ENCODE measurements at regions not wholly inside any gene's neighbourhood (a gene's known extent, or its start where the extent isn't known, plus 50 kb on each side); places are given as distances from the start of the nearest gene placed in this dataset.

DNA sequence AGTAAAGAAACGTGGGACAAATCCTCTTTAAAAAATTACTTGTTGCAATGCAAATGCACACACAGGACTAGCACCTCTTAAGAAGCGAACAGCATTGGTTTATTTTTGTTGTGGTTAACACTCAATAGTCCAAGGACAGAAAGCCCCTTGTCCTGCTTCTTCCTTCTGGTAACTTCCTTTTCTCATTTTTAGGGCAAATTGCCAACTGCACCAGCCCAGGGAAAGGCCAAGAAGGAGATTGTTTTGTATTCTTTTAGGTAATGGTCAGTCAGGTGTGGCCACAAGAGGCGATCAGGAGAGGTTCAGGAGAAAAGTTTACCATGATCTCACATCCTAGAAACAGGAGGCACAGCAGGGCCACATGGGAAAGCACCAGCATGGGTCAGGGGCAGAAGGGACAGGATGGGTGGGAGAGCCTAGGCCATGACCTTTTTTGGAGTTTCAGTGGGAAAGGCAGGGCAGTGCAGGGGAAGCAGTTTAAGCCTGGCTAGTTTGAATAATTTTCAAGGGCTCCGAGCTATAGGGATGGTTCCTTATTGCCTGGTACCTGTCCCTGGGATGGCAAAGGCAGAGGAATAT, 73.0 kb downstream of the CHRNA1 start:
- Mint-ChIP-seq H3K4me1 (ENCODE audit: unreplicated experiment) (peaks cover 56% of the 10 kb centered on the region), H3K27ac (ENCODE audit: unreplicated experiment) (no peak overlapping the region), H3K4me3 (ENCODE audit: unreplicated experiment) (no peak overlapping the region), H3K27me3 (ENCODE audit: unreplicated experiment) (peaks cover 12% of the 10 kb centered on the region), H3K9me3 (ENCODE audit: unreplicated experiment) (no peaks in the 10 kb centered on the region), H3K36me3 (ENCODE audit: low read depth, unreplicated experiment) (peaks cover 4% of the 10 kb centered on the region)
- TF ChIP-seq, protein P1, sequence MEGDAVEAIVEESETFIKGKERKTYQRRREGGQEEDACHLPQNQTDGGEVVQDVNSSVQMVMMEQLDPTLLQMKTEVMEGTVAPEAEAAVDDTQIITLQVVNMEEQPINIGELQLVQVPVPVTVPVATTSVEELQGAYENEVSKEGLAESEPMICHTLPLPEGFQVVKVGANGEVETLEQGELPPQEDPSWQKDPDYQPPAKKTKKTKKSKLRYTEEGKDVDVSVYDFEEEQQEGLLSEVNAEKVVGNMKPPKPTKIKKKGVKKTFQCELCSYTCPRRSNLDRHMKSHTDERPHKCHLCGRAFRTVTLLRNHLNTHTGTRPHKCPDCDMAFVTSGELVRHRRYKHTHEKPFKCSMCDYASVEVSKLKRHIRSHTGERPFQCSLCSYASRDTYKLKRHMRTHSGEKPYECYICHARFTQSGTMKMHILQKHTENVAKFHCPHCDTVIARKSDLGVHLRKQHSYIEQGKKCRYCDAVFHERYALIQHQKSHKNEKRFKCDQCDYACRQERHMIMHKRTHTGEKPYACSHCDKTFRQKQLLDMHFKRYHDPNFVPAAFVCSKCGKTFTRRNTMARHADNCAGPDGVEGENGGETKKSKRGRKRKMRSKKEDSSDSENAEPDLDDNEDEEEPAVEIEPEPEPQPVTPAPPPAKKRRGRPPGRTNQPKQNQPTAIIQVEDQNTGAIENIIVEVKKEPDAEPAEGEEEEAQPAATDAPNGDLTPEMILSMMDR (IDR thresholded peaks at IDR 0.05; ENCODE audit: unreplicated experiment), result no peak
- no peak for DNase-seq (ENCODE audit: low spot score)

DNA sequence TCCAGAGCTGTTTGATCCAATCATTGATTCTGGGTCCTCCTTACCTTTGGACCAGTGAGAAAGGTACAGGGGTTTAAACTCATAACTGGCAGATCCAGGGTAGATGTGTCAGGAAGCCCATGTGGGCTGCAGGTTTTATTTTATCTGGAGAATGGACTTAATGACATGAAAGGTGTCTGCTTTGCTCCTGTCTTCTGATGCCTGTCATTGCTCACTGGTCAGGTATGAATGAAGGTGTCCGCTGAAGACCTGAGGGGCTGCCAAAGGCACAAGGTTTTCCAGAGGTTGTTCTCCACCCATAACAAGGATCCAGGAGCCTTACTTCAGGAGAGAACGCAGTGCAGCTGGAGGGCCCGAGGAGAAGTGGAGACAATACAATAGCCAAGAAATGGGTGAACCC, 74.2 kb downstream of the CHRNA1 start:
- TF ChIP-seq, protein P1 (IDR thresholded peaks at IDR 0.05; ENCODE audit: unreplicated experiment), result no peak
- Mint-ChIP-seq H3K4me1 (ENCODE audit: unreplicated experiment) (peaks cover 63% of the 10 kb centered on the region), H3K27me3 (ENCODE audit: unreplicated experiment) (peaks cover 11% of the 10 kb centered on the region), H3K4me3 (ENCODE audit: unreplicated experiment) (no peak overlapping the region), H3K36me3 (ENCODE audit: low read depth, unreplicated experiment) (peaks cover 4% of the 10 kb centered on the region), H3K27ac (ENCODE audit: unreplicated experiment) (no peak overlapping the region), H3K9me3 (ENCODE audit: unreplicated experiment) (no peaks in the 10 kb centered on the region)
- no peak for DNase-seq (ENCODE audit: low spot score)

DNA sequence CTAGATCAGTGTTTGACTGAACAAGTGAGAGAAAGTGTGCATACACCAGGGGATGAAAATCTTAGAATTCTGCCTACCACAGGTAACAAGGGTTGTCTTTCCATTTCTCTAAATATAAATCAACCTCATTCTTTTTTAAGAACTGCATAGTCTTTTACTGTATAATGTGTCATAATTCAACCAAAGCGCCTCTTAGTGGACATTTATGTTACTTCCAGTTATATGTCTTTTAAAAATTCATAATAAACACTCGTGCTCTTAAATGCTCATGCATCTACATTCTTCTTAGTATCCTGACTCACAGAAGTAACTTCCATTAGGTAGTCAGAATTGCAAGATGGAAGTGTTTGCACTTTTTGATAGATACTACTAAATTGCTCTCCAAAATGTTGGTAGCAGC, 76.2 kb downstream of the CHRNA1 start:
- Mint-ChIP-seq H3K4me3 (ENCODE audit: unreplicated experiment) (no peak overlapping the region), H3K4me1 (ENCODE audit: unreplicated experiment) (peaks cover 68% of the 10 kb centered on the region), H3K9me3 (ENCODE audit: unreplicated experiment) (no peaks in the 10 kb centered on the region), H3K27me3 (ENCODE audit: unreplicated experiment) (peaks cover 6% of the 10 kb centered on the region), H3K27ac (ENCODE audit: unreplicated experiment) (peak overlapping the region; percentile 49), H3K36me3 (ENCODE audit: low read depth, unreplicated experiment) (peaks cover 5% of the 10 kb centered on the region)
- TF ChIP-seq, protein P1 (IDR thresholded peaks at IDR 0.05; ENCODE audit: unreplicated experiment), result peak; percentile 55
- DNase-seq (ENCODE audit: low spot score), result no peak

DNA sequence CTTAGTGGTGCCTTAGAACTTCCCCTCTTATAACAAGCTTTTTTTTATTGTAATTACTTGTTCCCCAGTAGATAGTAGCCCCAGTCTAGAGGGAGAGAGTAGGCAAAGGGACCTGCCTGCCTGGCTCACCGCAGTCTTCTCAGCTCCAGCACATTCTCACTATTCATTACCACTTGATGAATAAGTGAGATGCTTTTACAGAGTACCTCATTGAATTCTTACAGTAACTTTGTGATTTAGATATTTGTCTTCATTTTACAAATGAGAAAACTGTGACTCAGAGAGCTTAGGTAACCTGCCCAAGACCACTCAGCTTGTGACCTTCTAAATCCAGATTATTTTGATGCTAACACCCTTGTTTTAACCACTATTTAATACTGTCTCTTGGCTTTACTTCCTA, 77.8 kb downstream of the CHRNA1 start:
- no peak overlapping the region for H3K4me3 Mint-ChIP-seq (ENCODE audit: unreplicated experiment)
- peak overlapping the region; percentile 49 for H3K27ac Mint-ChIP-seq (ENCODE audit: unreplicated experiment)
- H3K9me3 Mint-ChIP-seq (ENCODE audit: unreplicated experiment), result no peaks in the 10 kb centered on the region
- peaks cover 68% of the 10 kb centered on the region for H3K4me1 Mint-ChIP-seq (ENCODE audit: unreplicated experiment)
- TF ChIP-seq, protein P1 (IDR thresholded peaks at IDR 0.05; ENCODE audit: unreplicated experiment), result no peak
- no peak for DNase-seq (ENCODE audit: low spot score)
- H3K27me3 Mint-ChIP-seq (ENCODE audit: unreplicated experiment), result peaks cover 7% of the 10 kb centered on the region
- peaks cover 5% of the 10 kb centered on the region for H3K36me3 Mint-ChIP-seq (ENCODE audit: low read depth, unreplicated experiment)

DNA sequence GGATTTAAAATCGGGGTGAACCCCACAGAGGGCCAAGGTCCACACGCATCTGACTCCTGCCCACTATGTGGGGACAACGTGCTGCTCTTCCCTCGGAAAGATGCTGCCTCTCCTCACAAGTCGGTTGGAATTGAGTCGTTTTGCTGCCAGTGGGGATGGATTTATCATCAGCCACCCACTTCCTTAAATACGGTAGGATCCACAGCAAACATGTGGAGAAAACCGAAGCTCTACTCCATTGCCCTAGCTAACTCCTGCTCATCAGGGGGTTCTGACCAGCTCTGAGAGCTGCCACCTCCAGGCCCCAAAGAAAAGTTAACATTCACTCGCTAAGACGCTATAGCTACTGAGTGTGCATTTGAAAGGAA, 80.9 kb downstream of the CHRNA1 start:
- peaks cover 10% of the 10 kb centered on the region for H3K27me3 Mint-ChIP-seq (ENCODE audit: unreplicated experiment)
- peak overlapping the region; percentile 93 for H3K4me3 Mint-ChIP-seq (ENCODE audit: unreplicated experiment)
- H3K36me3 Mint-ChIP-seq (ENCODE audit: low read depth, unreplicated experiment), result peaks cover 10% of the 10 kb centered on the region
- TF ChIP-seq, protein P1 (IDR thresholded peaks at IDR 0.05; ENCODE audit: unreplicated experiment), result no peak
- H3K9me3 Mint-ChIP-seq (ENCODE audit: unreplicated experiment), result no peaks in the 10 kb centered on the region
- peak overlapping the region; percentile 62 for H3K27ac Mint-ChIP-seq (ENCODE audit: unreplicated experiment)
- H3K4me1 Mint-ChIP-seq (ENCODE audit: unreplicated experiment), result peaks cover 73% of the 10 kb centered on the region
- no peak for DNase-seq (ENCODE audit: low spot score)
